IMR-90 (cell line): ENCODE measurements at regions not wholly inside any gene's neighbourhood (a gene's known extent, or its start where the extent isn't known, plus 50 kb on each side); places are given as distances from the start of the nearest gene placed in this dataset.

Experiments used
- ATAC-seq: fragments of 200-7000 bp; cut with Tn5 transposase; 2 replicates; pipeline ENCODE4 v1.9.1; 2020; ENCODE audit warnings: low read depth, mild to moderate bottlenecking, moderate library complexity
- BruUV-seq: library from RNA; stranded (reverse); fragments of 400-500 nt; replicated peaks from 2 replicates; lab custom pipeline; 2021; lab: Mats Ljungman, UMichigan
- CTCF ChIA-PET: fragments of 300-600 bp; formaldehyde crosslinking; extraction: SDS; loops from one replicate; lab custom pipeline; 2021; ENCODE audit warnings: antibody characterized with exemption; lab: Yijun Ruan, JAX
- POLR2A ChIA-PET: fragments of 300-600 bp; sonication (Branson Sonifier 250); formaldehyde crosslinking; loops from one replicate; lab custom pipeline; 2022; ENCODE audit warnings: antibody characterized with exemption; ENCODE audit not compliant: unreplicated experiment; lab: Charles Lee
- DNase-seq: peaks from one replicate; pipeline ENCODE4 v3.0.0; 2013
- H2AFZ ChIP-seq: replicated peaks from 2 replicates; pipeline ENCODE3; 2013; ENCODE audit warnings: low read length, mild to moderate bottlenecking; ENCODE audit not compliant: poor library complexity
- H2AK5ac ChIP-seq: 2 replicates; pipeline ENCODE4 v1.6.1; 2013; ENCODE audit warnings: low read depth, low read length, inconsistent platforms
- H2AK9ac ChIP-seq: replicated peaks from 2 replicates; pipeline ENCODE3; 2013; ENCODE audit warnings: mild to moderate bottlenecking, low read depth, low read length, moderate library complexity; ENCODE audit not compliant: poor library complexity
- H2BK120ac ChIP-seq: 2 replicates; pipeline ENCODE4 v1.6.1; 2013; ENCODE audit warnings: low read depth, low read length, inconsistent platforms
- H2BK15ac ChIP-seq: 3 replicates; pipeline ENCODE4 v1.6.1; 2013; ENCODE audit warnings: low read depth, low read length, inconsistent platforms
- H2BK20ac ChIP-seq: 2 replicates; pipeline ENCODE4 v1.6.1; 2013; ENCODE audit warnings: low read depth, mild to moderate bottlenecking, inconsistent platforms, low read length, moderate library complexity
- H2BK5ac ChIP-seq: 2 replicates; pipeline ENCODE4 v1.6.1; 2013; ENCODE audit warnings: mild to moderate bottlenecking, low read depth, low read length, inconsistent platforms; ENCODE audit not compliant: poor library complexity, severe bottlenecking
- H3K14ac ChIP-seq: replicated peaks from 2 replicates; pipeline ENCODE4 v1.6.1; 2013; ENCODE audit warnings: low read depth, low read length, inconsistent platforms
- H3K18ac ChIP-seq: 2 replicates; pipeline ENCODE4 v1.6.1; 2013; ENCODE audit warnings: low read depth, low read length, control low read depth
- H3K23ac ChIP-seq: 2 replicates; pipeline ENCODE4 v1.6.1; 2013; ENCODE audit warnings: low read depth, low read length, inconsistent platforms
- H3K27ac ChIP-seq: 2 replicates; pipeline ENCODE4 v1.5.1; 2013; ENCODE audit warnings: mild to moderate bottlenecking, control low read depth, low read length; ENCODE audit not compliant: insufficient read depth
- H3K27me3 ChIP-seq: 2 replicates; pipeline ENCODE4 v1.6.1; 2013; ENCODE audit warnings: low read length; ENCODE audit not compliant: control insufficient read depth, insufficient read depth
- H3K36me3 ChIP-seq: 2 replicates; pipeline ENCODE4 v1.6.1; 2013; ENCODE audit warnings: low read length, mixed read lengths; ENCODE audit not compliant: control insufficient read depth, insufficient read depth
- H3K4ac ChIP-seq: 2 replicates; pipeline ENCODE4 v1.6.1; 2013; ENCODE audit warnings: low read depth, low read length, inconsistent platforms
- H3K4me1 ChIP-seq: 2 replicates; pipeline ENCODE4 v1.6.1; 2013; ENCODE audit warnings: low read length, mixed read lengths; ENCODE audit not compliant: control insufficient read depth, insufficient read depth
- H3K4me2 ChIP-seq: 2 replicates; pipeline ENCODE4 v1.6.1; 2013; ENCODE audit warnings: low read depth, mild to moderate bottlenecking, control low read depth, low read length, moderate library complexity
- H3K4me3 ChIP-seq: 2 replicates; pipeline ENCODE4 v1.5.1; 2013; ENCODE audit warnings: low read depth, mild to moderate bottlenecking, control low read depth, low read length, moderate library complexity; ENCODE audit not compliant: insufficient read depth
- H3K56ac ChIP-seq: 2 replicates; pipeline ENCODE4 v1.6.1; 2013; ENCODE audit warnings: low read length, inconsistent platforms; ENCODE audit not compliant: insufficient read depth; ENCODE audit errors: extremely low read depth
- H3K79me1 ChIP-seq, 2 experiments: 2 replicates each; pipeline ENCODE4 v1.6.1; 2013; ENCODE audit warnings: low read length in 2 of 2, inconsistent platforms in 1 of 2, low read depth in 1 of 2
- H3K9ac ChIP-seq: 2 replicates; pipeline ENCODE4 v1.6.1; 2013; ENCODE audit warnings: low read depth, low read length, control low read depth
- H3K9me1 ChIP-seq: 2 replicates; pipeline ENCODE4 v1.6.1; 2013; ENCODE audit warnings: low read length, inconsistent platforms; ENCODE audit not compliant: insufficient read depth
- H3K9me3 ChIP-seq: 2 replicates; pipeline ENCODE4 v1.6.1; 2013; ENCODE audit warnings: low read length; ENCODE audit not compliant: control insufficient read depth, insufficient read depth
- H4K20me1 ChIP-seq: 2 replicates; pipeline ENCODE4 v1.6.1; 2013; ENCODE audit warnings: low read length, inconsistent platforms; ENCODE audit not compliant: insufficient read depth
- H4K5ac ChIP-seq: 2 replicates; pipeline ENCODE4 v1.6.1; 2013; ENCODE audit warnings: mild to moderate bottlenecking, low read depth, low read length, control low read depth
- H4K8ac ChIP-seq, 2 experiments: 2 replicates each; pipeline ENCODE4 v1.6.1; 2013; ENCODE audit warnings: low read depth in 2 of 2, low read length in 2 of 2, control low read depth in 1 of 2, inconsistent platforms in 1 of 2
- H4K91ac ChIP-seq: 2 replicates; pipeline ENCODE4 v1.6.1; 2013; ENCODE audit warnings: low read depth, low read length, inconsistent platforms; ENCODE audit not compliant: insufficient read depth
- CEBPB ChIP-seq: IDR thresholded peaks from 2 replicates; pipeline ENCODE4 v1.6.1; 2012; ENCODE audit warnings: low read depth, low read length, improper control_type of control experiment
- CHD1 ChIP-seq: IDR thresholded peaks from 2 replicates; pipeline ENCODE4 v1.6.1; 2012; ENCODE audit warnings: low read depth, low read length, improper control_type of control experiment
- MXI1 ChIP-seq: IDR thresholded peaks from 2 replicates; pipeline ENCODE4 v1.6.1; 2012; ENCODE audit warnings: low read depth, mild to moderate bottlenecking, low read length, moderate library complexity, borderline replicate concordance
- WGBS, 2 experiments: methylation state at CpG; one replicate each; pipeline versions ENCODE4 v1.1.5 to v1.1.7; 2013; ENCODE audit warnings: missing lambda C conversion rate in 2 of 2; ENCODE audit not compliant: insufficient read length in 1 of 2; ENCODE audit errors: extremely low coverage in 2 of 2; 5-methylcytosine and 5-hydroxymethylcytosine counted together
- dilution Hi-C: fragments of 300-500 bp; cut with HindIII; formaldehyde crosslinking; loops from one replicate; pipeline ENCODE4 v1.14.3; 2018; ENCODE audit warnings: low sequenced_read_pairs; ENCODE audit not compliant: unreplicated experiment
- in situ Hi-C: fragments of 300-500 bp; cut with MboI; formaldehyde crosslinking; loops from 3 replicates; pipeline ENCODE4 v1.14.3; 2019; ENCODE audit warnings: low sequenced_read_pairs, inconsistent platforms, mixed read lengths
- intact Hi-C: fragments of 100-400 bp; cut with micrococcal nuclease; formaldehyde crosslinking; loops from 2 replicates; pipeline ENCODE4 v1.10.0; 2022

- Histone ChIP-seq H2BK20ac (peak overlapping the region; percentile 81; the same call in 1 of the 2 replicates), H2BK15ac (peak overlapping the region; percentile 75), H3K36me3 (no peaks in the 10 kb centered on the region), H3K18ac (peak overlapping the region; percentile 63; the same call in 1 of the 2 replicates), H2AK9ac (no peak overlapping the region), H4K20me1 (no peaks in the 10 kb centered on the region), H3K9me3 (no peaks in the 10 kb centered on the region), H4K91ac (peak overlapping the region; percentile 49; the same call in 1 of the 2 replicates), H3K27ac (peak overlapping the region; percentile 90), H2AK5ac (no peak overlapping the region), H4K8ac (peak overlapping the region; percentile 72 to 85; a peak in 3 of 4 replicates), H3K56ac (peak overlapping the region; percentile 74; the same call in 1 of the 2 replicates), H3K14ac (peak overlapping the region; percentile 72), H3K23ac (peak overlapping the region; percentile 91), H3K9ac (peak overlapping the region; percentile 77; the same call in 1 of the 2 replicates), H3K4me3 (peak overlapping the region; percentile 12; the same call in 1 of the 2 replicates), H3K9me1 (peaks cover 6% of the 10 kb centered on the region; the same call in 1 of the 2 replicates), H3K4me1 (peaks cover 13% of the 10 kb centered on the region), H2BK5ac (peak overlapping the region; percentile 23), H2AFZ (peak overlapping the region; percentile 38), H4K5ac (peak overlapping the region; percentile 61; the same call in 1 of the 2 replicates), H3K79me1 (no peaks in the 10 kb centered on the region), H3K4me2 (peak overlapping the region; percentile 83), H2BK120ac (peak overlapping the region; percentile 95), H3K27me3 (no peaks in the 10 kb centered on the region), H3K4ac (peak overlapping the region; percentile 77)
- in situ Hi-C loops (no loop called here), dilution Hi-C loops (no loop called here), intact Hi-C loops (no loop called here)
- ChIA-PET POLR2A (no interaction called here), CTCF (interaction anchor here (1.0 kb wide), 2 partner anchors 27 to 49 kb away, joined by 3 read pairs; no protein-coding TSS in a partner anchor)
- ATAC-seq (peak; percentile 54), DNase-seq (peak; percentile 83)
- no TSS peak for BruUV-seq
- no CpG with 5 or more reads among the region's 5 CpGs for WGBS, 2 experiments
- TF ChIP-seq CEBPB (peak; percentile 45; the same call in 1 of the 2 replicates), MXI1 (no peak), CHD1 (no peak)
Measured at GRCh38 chr3:73719413-73719851, 94.7 kb upstream of the PDZRN3 start.
